SK-N-MC (cell line): ENCODE measurements at regions not wholly inside any gene's neighbourhood (a gene's known extent, or its start where the extent isn't known, plus 50 kb on each side); places are given as distances from the start of the nearest gene placed in this dataset.

Source experiments
- EZH2 ChIP-seq: fragments of 200-600 bp; sonication (generic); IDR thresholded peaks from one replicate; pipeline ENCODE4 v1.6.1; 2017; ENCODE audit warnings: antibody characterized with exemption
- FOXP2 ChIP-seq: optimal IDR thresholded peaks from 2 replicates; pipeline ENCODE3; 2011; ENCODE audit warnings: mild to moderate bottlenecking, moderate library complexity; ENCODE audit not compliant: insufficient read depth; ENCODE audit errors: extremely low read length, control extremely low read depth
- POLR2AphosphoS5 ChIP-seq: IDR thresholded peaks from 2 replicates; pipeline ENCODE4 v1.6.1; 2012; ENCODE audit warnings: mild to moderate bottlenecking, low read depth, low read length, borderline replicate concordance

DNA sequence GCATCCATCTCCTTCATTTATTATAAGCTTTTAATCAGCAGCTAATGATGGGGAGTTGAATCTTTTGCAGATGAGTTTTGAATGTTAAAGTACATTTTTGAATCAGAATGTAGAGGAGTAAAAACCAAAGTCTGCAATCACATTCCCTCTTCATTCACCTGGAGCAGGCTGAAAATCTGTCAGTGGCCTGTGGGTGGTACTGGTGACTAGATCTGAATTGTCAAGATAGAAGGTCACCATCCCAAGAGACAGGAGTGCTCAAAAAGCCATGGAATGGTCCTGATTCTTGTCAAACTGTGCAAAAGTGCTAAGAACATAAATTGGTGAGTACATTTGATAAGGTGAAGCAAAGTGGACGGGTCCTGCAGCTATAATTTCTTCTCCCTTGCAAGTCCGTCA lies 881.3 kb upstream of the NR2F2 start:
- TF ChIP-seq EZH2 (no peak), POLR2AphosphoS5 (no peak), FOXP2 (no peak)
